Hepatocyte (in vitro differentiated cells): ENCODE measurements at regions not wholly inside any gene's neighbourhood (a gene's known extent, or its start where the extent isn't known, plus 50 kb on each side); places are given as distances from the start of the nearest gene placed in this dataset.

ENCODE experiments used
- DNase-seq: peaks from one replicate; pipeline ENCODE4 v3.0.0-alpha.2; 2016; ENCODE audit warnings: low spot score
- H2AFZ ChIP-seq: fragments of 200-600 bp; sonication (generic); 2 replicates; pipeline ENCODE4 v1.6.0; 2016; ENCODE audit warnings: antibody characterized with exemption, mild to moderate bottlenecking
- H3K27ac ChIP-seq: fragments of 200-600 bp; sonication (generic); 2 replicates; pipeline ENCODE4 v1.5.1; 2016; ENCODE audit warnings: mild to moderate bottlenecking
- H3K27me3 ChIP-seq: fragments of 200-600 bp; sonication (generic); 2 replicates; pipeline ENCODE4 v1.6.1; 2016
- H3K36me3 ChIP-seq: fragments of 200-600 bp; sonication (generic); replicated peaks from 2 replicates; pipeline ENCODE4 v1.5.1; 2016; ENCODE audit warnings: low read depth; ENCODE audit not compliant: insufficient read depth
- H3K4me1 ChIP-seq: fragments of 200-600 bp; sonication (generic); 2 replicates; pipeline ENCODE4 v1.5.1; 2016; ENCODE audit warnings: mild to moderate bottlenecking, moderate library complexity; ENCODE audit not compliant: insufficient read depth
- H3K4me2 ChIP-seq: fragments of 200-600 bp; sonication (generic); 2 replicates; pipeline ENCODE4 v1.6.0; 2016
- H3K4me3 ChIP-seq: fragments of 200-600 bp; sonication (generic); 2 replicates; pipeline ENCODE4 v1.5.1; 2016; ENCODE audit warnings: mild to moderate bottlenecking
- H3K79me2 ChIP-seq: fragments of 200-600 bp; sonication (generic); 2 replicates; pipeline ENCODE4 v1.6.0; 2017; ENCODE audit warnings: mild to moderate bottlenecking
- H3K9me2 ChIP-seq: fragments of 200-600 bp; sonication (generic); replicated peaks from 2 replicates; pipeline ENCODE4 v1.6.0; 2017; ENCODE audit warnings: mild to moderate bottlenecking; ENCODE audit not compliant: insufficient read depth
- H3K9me3 ChIP-seq: fragments of 200-600 bp; sonication (generic); 2 replicates; pipeline ENCODE4 v1.5.1; 2016; ENCODE audit warnings: low read depth, mild to moderate bottlenecking
- H4K20me1 ChIP-seq: fragments of 200-600 bp; sonication (generic); 2 replicates; pipeline ENCODE4 v1.6.0; 2016; ENCODE audit warnings: mild to moderate bottlenecking; ENCODE audit not compliant: insufficient read depth, poor library complexity, severe bottlenecking
- EZH2 ChIP-seq: fragments of 200-600 bp; sonication (generic); IDR thresholded peaks from 2 replicates; pipeline ENCODE4 v1.6.1; 2016; ENCODE audit warnings: antibody characterized with exemption, mild to moderate bottlenecking, borderline replicate concordance
- EZH2phosphoT487 ChIP-seq: fragments of 200-600 bp; sonication (generic); IDR thresholded peaks from one replicate; pipeline ENCODE4 v1.6.1; 2018; ENCODE audit warnings: antibody characterized with exemption, mild to moderate bottlenecking, low read depth, moderate library complexity; ENCODE audit not compliant: unreplicated experiment, severe bottlenecking
- WGBS: methylation state at CpG from one replicate; pipeline ENCODE4 v1.1.6; 2016; ENCODE audit warnings: low lambda C conversion rate; ENCODE audit errors: missing lambda C conversion rate; 5-methylcytosine and 5-hydroxymethylcytosine counted together
- TF ChIP-seq, protein P1 (sequence below): fragments of 200-600 bp; sonication (generic); IDR thresholded peaks from 2 replicates; pipeline ENCODE4 v1.5.1; 2016; ENCODE audit warnings: antibody characterized with exemption, mild to moderate bottlenecking; ENCODE audit not compliant: poor library complexity

DNA sequence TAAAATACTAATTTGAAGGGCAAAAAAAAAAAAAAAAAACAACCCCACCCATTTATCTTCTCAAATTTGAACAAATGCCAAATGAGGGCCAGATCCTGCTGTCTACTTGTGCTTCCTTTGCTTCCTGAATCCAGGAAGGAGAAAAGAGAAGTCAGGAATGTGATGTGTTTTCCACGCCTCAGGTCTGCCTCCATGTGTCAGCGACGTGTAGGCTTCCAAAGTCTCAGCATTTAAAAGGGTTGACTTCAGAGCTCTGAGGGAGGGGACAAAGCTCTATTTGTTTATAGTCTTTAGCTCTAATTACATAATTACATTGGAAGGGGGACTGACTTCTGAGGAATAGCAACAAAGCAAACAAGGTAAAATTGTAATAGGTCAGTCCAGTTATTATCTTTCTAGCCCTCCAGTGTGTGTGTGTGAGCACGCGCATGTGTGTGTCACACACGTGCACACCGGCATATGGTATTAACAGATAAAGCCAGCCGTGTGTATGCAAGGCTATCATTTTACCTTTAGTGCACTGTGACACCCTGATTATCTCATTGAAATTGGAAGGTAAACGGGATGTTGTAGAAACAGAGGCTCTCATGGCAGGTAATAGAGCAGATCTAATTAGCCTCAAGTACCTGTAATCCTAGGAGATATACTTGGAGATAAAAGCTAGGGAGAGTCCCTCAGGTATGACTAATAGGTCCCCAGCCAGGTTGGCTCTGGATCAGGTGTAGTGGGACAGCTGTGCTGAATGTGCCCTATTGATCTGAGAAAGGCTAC is 911.4 kb upstream of the ZEB2 start:
- DNase-seq: peak; percentile 56
- H3K79me2 ChIP-seq: no peaks in the 10 kb centered on the region

GRCh38 chr2:145423809-145424208 is 903.9 kb upstream of the ZEB2 start:
- TF ChIP-seq EZH2phosphoT487: no peak
- Histone ChIP-seq H3K27ac (no peak overlapping the region), H2AFZ (no peak overlapping the region), H3K79me2 (no peaks in the 10 kb centered on the region), H3K27me3 (no peaks in the 10 kb centered on the region), H3K4me2 (no peak overlapping the region), H3K9me3 (peaks cover 10% of the 10 kb centered on the region), H3K9me2 (no peaks in the 10 kb centered on the region), H3K4me3 (no peak overlapping the region), H3K36me3 (no peaks in the 10 kb centered on the region), H4K20me1 (no peaks in the 10 kb centered on the region), H3K4me1 (no peaks in the 10 kb centered on the region)
- WGBS: 94% methylated on average over 1 of the region's 1 CpG
- no peak for DNase-seq

More for the DNA sequence above, 911.4 kb upstream of the ZEB2 start:
- Histone ChIP-seq H3K9me3 (no peaks in the 10 kb centered on the region), H3K27me3 (no peaks in the 10 kb centered on the region), H2AFZ (no peak overlapping the region), H3K27ac (no peak overlapping the region), H3K9me2 (no peaks in the 10 kb centered on the region), H3K4me3 (no peak overlapping the region), H3K4me1 (no peaks in the 10 kb centered on the region), H3K36me3 (no peaks in the 10 kb centered on the region), H4K20me1 (no peaks in the 10 kb centered on the region), H3K4me2 (no peak overlapping the region)
- WGBS: 41% methylated on average over 9 of the region's 9 CpGs
- TF ChIP-seq EZH2phosphoT487 (peak; percentile 99), EZH2 (no peak)
- TF ChIP-seq, protein P1, sequence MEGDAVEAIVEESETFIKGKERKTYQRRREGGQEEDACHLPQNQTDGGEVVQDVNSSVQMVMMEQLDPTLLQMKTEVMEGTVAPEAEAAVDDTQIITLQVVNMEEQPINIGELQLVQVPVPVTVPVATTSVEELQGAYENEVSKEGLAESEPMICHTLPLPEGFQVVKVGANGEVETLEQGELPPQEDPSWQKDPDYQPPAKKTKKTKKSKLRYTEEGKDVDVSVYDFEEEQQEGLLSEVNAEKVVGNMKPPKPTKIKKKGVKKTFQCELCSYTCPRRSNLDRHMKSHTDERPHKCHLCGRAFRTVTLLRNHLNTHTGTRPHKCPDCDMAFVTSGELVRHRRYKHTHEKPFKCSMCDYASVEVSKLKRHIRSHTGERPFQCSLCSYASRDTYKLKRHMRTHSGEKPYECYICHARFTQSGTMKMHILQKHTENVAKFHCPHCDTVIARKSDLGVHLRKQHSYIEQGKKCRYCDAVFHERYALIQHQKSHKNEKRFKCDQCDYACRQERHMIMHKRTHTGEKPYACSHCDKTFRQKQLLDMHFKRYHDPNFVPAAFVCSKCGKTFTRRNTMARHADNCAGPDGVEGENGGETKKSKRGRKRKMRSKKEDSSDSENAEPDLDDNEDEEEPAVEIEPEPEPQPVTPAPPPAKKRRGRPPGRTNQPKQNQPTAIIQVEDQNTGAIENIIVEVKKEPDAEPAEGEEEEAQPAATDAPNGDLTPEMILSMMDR: peak; percentile 42

DNA sequence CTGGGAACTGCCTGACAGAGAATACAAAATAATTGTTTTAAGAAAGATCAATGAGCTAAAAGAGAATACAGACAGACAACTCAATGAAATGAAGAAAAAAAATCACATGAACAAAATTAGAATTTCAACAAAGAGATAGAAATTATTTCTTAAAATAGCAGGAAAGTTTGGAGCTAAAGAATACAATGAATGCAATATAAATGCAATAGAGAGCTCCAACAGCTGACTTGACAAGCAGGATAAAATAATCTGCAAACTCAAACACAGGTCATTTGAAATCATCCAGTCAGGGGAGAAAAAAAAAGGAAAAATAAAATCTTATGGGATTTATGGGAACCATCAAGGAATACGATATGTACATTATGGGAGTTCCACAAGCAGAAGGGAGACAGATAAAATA is 902.7 kb upstream of the ZEB2 start:
- H3K9me2 ChIP-seq: no peaks in the 10 kb centered on the region
- H3K9me3 ChIP-seq: peaks cover 10% of the 10 kb centered on the region
- H3K79me2 ChIP-seq: no peaks in the 10 kb centered on the region
- no peak overlapping the region for H2AFZ ChIP-seq
- no peak overlapping the region for H3K4me3 ChIP-seq
- 89% methylated on average over 1 of the region's 1 CpG for WGBS
- H3K4me2 ChIP-seq: no peak overlapping the region
- no peak for DNase-seq
- H3K27me3 ChIP-seq: no peaks in the 10 kb centered on the region
- no peak overlapping the region for H3K27ac ChIP-seq
- H3K4me1 ChIP-seq: no peaks in the 10 kb centered on the region
- no peaks in the 10 kb centered on the region for H4K20me1 ChIP-seq
- TF ChIP-seq, protein P1: no peak
- TF ChIP-seq EZH2 (no peak), EZH2phosphoT487 (no peak)
- H3K36me3 ChIP-seq: no peaks in the 10 kb centered on the region

DNA sequence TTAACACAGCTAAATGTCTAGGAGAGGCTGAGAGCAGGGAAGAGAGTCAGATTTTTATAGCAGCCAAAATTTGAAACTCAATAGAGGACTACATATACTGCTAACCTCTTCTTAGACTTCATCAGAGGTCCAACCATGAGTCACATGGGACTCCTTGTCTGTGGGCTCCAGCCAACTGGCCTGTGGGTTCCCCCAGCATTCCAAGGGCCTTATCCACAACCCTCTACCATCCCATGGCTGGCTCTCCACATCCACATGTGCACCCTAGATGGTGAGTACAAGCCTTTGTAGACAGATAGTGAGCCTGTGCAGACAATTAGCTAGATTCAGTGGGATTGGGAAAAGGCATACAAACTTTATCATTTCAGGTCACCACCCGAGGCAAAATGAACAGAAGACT is 901.9 kb upstream of the ZEB2 start:
- Histone ChIP-seq H2AFZ (no peak overlapping the region), H3K27me3 (no peaks in the 10 kb centered on the region), H3K36me3 (no peaks in the 10 kb centered on the region), H3K79me2 (no peaks in the 10 kb centered on the region), H3K9me3 (peaks cover 10% of the 10 kb centered on the region), H3K27ac (no peak overlapping the region), H3K4me2 (no peak overlapping the region), H3K4me3 (no peak overlapping the region), H3K9me2 (no peaks in the 10 kb centered on the region), H4K20me1 (no peaks in the 10 kb centered on the region), H3K4me1 (no peaks in the 10 kb centered on the region)
- TF ChIP-seq EZH2phosphoT487: no peak
- TF ChIP-seq, protein P1: no peak
- no peak for DNase-seq
- WGBS: 92% methylated on average over 1 of the region's 1 CpG
